Loucy (cell line): ENCODE measurements at regions not wholly inside any gene's neighbourhood (a gene's known extent, or its start where the extent isn't known, plus 50 kb on each side); places are given as distances from the start of the nearest gene placed in this dataset.

ENCODE experiments used
- H2AFZ ChIP-seq: fragments of 200-600 bp; sonication (generic); 2 replicates; pipeline ENCODE4 v1.6.0; 2016; ENCODE audit warnings: antibody characterized with exemption, mild to moderate bottlenecking, low read length, moderate library complexity
- H3F3A ChIP-seq: fragments of 200-600 bp; 2 replicates; pipeline ENCODE4 v1.6.0; 2016; ENCODE audit warnings: antibody characterized with exemption, low read depth, mild to moderate bottlenecking
- H3K27me3 ChIP-seq: fragments of 200-600 bp; sonication (generic); 2 replicates; pipeline ENCODE4 v1.6.1; 2014; ENCODE audit warnings: low read length, mild to moderate bottlenecking; ENCODE audit not compliant: insufficient read depth, poor library complexity, severe bottlenecking
- H3K36me3 ChIP-seq: fragments of 200-600 bp; sonication (generic); 2 replicates; pipeline ENCODE4 v1.6.1; 2016; ENCODE audit warnings: low read length; ENCODE audit not compliant: insufficient read depth
- H3K4me1 ChIP-seq: fragments of 200-600 bp; sonication (generic); 2 replicates; pipeline ENCODE4 v1.5.1; 2014; ENCODE audit warnings: low read length, mild to moderate bottlenecking; ENCODE audit not compliant: insufficient read depth, poor library complexity, severe bottlenecking
- H3K4me2 ChIP-seq: fragments of 200-600 bp; sonication (generic); 2 replicates; pipeline ENCODE4 v1.6.0; 2014; ENCODE audit warnings: antibody characterized with exemption, low read length, low read depth, mild to moderate bottlenecking; ENCODE audit not compliant: poor library complexity, severe bottlenecking
- H3K4me3 ChIP-seq: fragments of 200-600 bp; sonication (generic); 2 replicates; pipeline ENCODE4 v1.5.1; 2014; ENCODE audit warnings: low read length, mild to moderate bottlenecking, mixed read lengths; ENCODE audit not compliant: poor library complexity, severe bottlenecking
- H3K79me2 ChIP-seq: fragments of 200-600 bp; sonication (generic); 2 replicates; pipeline ENCODE4 v1.6.1; 2014; ENCODE audit warnings: low read length; ENCODE audit not compliant: insufficient read depth
- H3K9ac ChIP-seq: fragments of 200-600 bp; sonication (generic); 2 replicates; pipeline ENCODE4 v1.6.0; 2014; ENCODE audit warnings: mild to moderate bottlenecking, low read depth, low read length, moderate library complexity; ENCODE audit not compliant: poor library complexity, severe bottlenecking
- H3K9me2 ChIP-seq: fragments of 200-600 bp; sonication (generic); replicated peaks from 2 replicates; pipeline ENCODE4 v1.6.1; 2016; ENCODE audit warnings: low read depth, low read length, mixed read lengths
- H3K9me3 ChIP-seq: fragments of 200-600 bp; sonication (generic); 2 replicates; pipeline ENCODE4 v1.6.1; 2014; ENCODE audit warnings: mild to moderate bottlenecking, antibody characterized with exemption, low read length, low read depth; ENCODE audit not compliant: insufficient read depth
- H4K20me1 ChIP-seq: fragments of 200-600 bp; sonication (generic); 2 replicates; pipeline ENCODE4 v1.6.0; 2014; ENCODE audit warnings: antibody characterized with exemption, low read length, mild to moderate bottlenecking; ENCODE audit not compliant: insufficient read depth, poor library complexity, severe bottlenecking
- EZH2phosphoT487 ChIP-seq: fragments of 200-600 bp; IDR thresholded peaks from 2 replicates; pipeline ENCODE4 v1.6.1; 2018; ENCODE audit warnings: antibody characterized with exemption, mild to moderate bottlenecking, moderate library complexity, borderline replicate concordance
- TF ChIP-seq, protein P1 (sequence below): fragments of 200-600 bp; sonication (generic); conservative IDR thresholded peaks from 2 replicates; pipeline ENCODE4 v1.5.1; 2014; ENCODE audit warnings: mild to moderate bottlenecking, antibody characterized with exemption, low read length

DNA sequence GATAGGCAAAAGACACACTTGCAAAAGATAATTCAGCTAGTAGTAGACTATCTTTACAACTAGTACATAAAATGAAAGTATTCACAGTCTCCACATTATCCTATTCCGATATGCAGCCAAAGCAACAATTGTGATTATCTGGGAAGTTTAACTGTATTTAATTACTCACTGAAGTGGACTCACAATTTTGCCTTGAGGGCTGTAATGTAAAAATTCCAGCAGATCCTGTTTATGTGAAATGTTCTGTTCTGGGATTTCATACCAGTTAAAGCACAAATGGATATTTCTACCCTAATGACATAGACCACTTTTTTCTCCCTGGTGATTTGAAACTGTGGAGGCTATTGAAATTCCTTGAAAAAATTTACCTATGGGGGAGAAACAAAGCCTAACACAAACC, 474.4 kb upstream of the EDIL3 start:
- Histone ChIP-seq H3K79me2 (no peaks in the 10 kb centered on the region), H3K4me1 (no peaks in the 10 kb centered on the region), H2AFZ (no peak overlapping the region), H3K4me3 (no peak overlapping the region), H3K9me3 (no peaks in the 10 kb centered on the region), H3K4me2 (no peak overlapping the region), H4K20me1 (no peaks in the 10 kb centered on the region), H3F3A (no peaks in the 10 kb centered on the region), H3K27me3 (no peaks in the 10 kb centered on the region), H3K9ac (no peak overlapping the region), H3K36me3 (no peaks in the 10 kb centered on the region), H3K9me2 (no peaks in the 10 kb centered on the region)
- TF ChIP-seq EZH2phosphoT487 = no peak
- TF ChIP-seq, protein P1, sequence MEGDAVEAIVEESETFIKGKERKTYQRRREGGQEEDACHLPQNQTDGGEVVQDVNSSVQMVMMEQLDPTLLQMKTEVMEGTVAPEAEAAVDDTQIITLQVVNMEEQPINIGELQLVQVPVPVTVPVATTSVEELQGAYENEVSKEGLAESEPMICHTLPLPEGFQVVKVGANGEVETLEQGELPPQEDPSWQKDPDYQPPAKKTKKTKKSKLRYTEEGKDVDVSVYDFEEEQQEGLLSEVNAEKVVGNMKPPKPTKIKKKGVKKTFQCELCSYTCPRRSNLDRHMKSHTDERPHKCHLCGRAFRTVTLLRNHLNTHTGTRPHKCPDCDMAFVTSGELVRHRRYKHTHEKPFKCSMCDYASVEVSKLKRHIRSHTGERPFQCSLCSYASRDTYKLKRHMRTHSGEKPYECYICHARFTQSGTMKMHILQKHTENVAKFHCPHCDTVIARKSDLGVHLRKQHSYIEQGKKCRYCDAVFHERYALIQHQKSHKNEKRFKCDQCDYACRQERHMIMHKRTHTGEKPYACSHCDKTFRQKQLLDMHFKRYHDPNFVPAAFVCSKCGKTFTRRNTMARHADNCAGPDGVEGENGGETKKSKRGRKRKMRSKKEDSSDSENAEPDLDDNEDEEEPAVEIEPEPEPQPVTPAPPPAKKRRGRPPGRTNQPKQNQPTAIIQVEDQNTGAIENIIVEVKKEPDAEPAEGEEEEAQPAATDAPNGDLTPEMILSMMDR = no peak

DNA sequence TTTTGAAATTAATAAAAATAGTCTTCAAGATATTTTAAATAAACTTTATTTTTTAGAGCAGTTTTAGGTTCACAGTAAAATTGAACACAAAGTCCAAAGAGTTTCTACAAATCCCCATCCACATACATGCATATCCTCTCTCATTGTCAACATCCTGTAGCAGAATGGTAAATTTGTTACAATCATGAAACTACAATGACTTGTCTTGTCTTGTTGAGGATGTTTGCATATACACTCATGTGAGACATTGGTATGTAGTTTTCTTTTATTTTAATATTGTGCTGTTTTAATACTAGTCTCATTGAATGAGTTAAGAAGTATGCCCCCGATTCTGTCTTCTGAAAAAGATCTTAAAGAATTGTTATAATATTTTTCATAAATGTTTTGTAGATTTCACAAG, 447.0 kb upstream of the EDIL3 start:
- no peak for TF ChIP-seq EZH2phosphoT487
- TF ChIP-seq, protein P1 = no peak
- H3K4me1 ChIP-seq = no peaks in the 10 kb centered on the region
- H3K36me3 ChIP-seq = no peaks in the 10 kb centered on the region
- no peak overlapping the region for H3K4me2 ChIP-seq
- H4K20me1 ChIP-seq = no peaks in the 10 kb centered on the region
- H3K79me2 ChIP-seq = no peaks in the 10 kb centered on the region
- H3K9ac ChIP-seq = no peak overlapping the region
- H3K9me2 ChIP-seq = no peaks in the 10 kb centered on the region
- H3F3A ChIP-seq = no peaks in the 10 kb centered on the region
- no peaks in the 10 kb centered on the region for H3K27me3 ChIP-seq
- peaks cover 3% of the 10 kb centered on the region; the same call in 1 of the 2 replicates for H3K9me3 ChIP-seq
- H3K4me3 ChIP-seq = no peak overlapping the region
- no peak overlapping the region for H2AFZ ChIP-seq

DNA sequence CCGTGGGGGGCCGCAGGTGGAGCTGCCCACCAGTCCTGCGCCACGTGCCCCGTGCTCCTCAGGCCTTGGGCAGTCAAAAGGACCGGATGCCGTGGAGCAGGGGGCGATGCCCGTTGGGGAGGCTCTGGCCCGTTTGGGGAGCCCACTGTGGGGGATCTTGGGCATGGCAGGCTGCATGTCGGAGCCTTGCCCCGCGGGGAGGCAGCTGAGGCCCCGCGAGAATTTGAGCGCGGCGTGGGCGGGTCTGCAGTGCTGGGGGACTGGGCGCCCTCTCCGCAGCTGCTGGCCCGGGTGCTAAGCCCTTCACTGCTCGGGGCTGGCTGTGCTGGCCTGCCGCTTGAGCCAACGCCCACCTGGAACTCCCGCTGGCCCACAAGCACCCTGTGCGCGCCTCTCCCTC, 445.6 kb upstream of the EDIL3 start:
- TF ChIP-seq, protein P1 = no peak
- TF ChIP-seq EZH2phosphoT487 = no peak
- H3K9ac ChIP-seq = no peak overlapping the region
- no peak overlapping the region for H3K4me3 ChIP-seq
- H3K36me3 ChIP-seq = no peaks in the 10 kb centered on the region
- H2AFZ ChIP-seq = no peak overlapping the region
- H4K20me1 ChIP-seq = no peaks in the 10 kb centered on the region
- H3K4me2 ChIP-seq = no peak overlapping the region
- no peaks in the 10 kb centered on the region for H3K4me1 ChIP-seq
- no peaks in the 10 kb centered on the region for H3K27me3 ChIP-seq
- H3K9me2 ChIP-seq = no peaks in the 10 kb centered on the region
- peaks cover 3% of the 10 kb centered on the region; the same call in 1 of the 2 replicates for H3K9me3 ChIP-seq
- no peaks in the 10 kb centered on the region for H3K79me2 ChIP-seq
- no peaks in the 10 kb centered on the region for H3F3A ChIP-seq
